ENCODE measurements at regions not wholly inside any gene's neighbourhood (a gene's known extent, or its start where the extent isn't known, plus 50 kb on each side); places are given as distances from the start of the nearest gene placed in this dataset.
A peak's percentile ranks its signal among the peaks of the same experiment; 100 is the strongest.

DNA sequence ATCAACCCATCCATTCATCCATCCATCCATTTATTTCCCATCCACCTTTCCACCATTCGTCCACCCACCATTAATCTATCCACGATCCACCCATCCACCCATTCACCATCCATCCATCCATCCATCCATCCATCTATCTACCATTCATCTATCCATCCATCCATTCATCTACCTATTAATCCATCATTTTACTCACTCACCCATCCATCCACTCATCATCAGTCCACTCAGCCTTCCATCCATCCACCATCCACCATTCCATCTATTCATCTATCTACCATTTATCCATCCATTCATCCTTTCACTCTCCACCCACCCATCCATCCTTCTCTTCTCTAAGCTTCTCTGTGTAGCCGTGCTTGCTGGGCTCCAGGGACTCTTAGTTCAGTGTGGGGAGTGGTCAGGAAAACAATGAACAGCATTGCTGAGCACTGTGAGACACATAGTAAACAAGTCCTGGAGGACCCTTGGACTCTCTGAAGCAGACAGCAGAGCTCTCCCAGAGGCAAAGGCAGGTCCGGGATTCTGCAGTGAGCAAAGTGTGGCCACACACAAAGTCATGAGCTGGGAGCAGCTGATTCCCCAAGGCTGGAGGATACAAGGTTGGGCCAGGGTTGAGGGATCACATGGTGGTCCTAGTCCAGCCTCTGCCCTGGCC is 642.2 kb downstream of the BRD1 start (continued):
- peak; percentile 56 for TF ChIP-seq HNF4A (CRISPR knock-in tag; IDR thresholded peaks at IDR 0.05)
- peak; percentile 91 for TF ChIP-seq ZNF331 (CRISPR knock-in tag; IDR thresholded peaks at IDR 0.05)

- H3K9ac ChIP-seq (ENCODE audit: insufficient read depth, low read depth, low read length): no peak overlapping the region
- CTCF ChIA-PET (ENCODE audit: low intra/inter-chr PET ratio, low total read pairs): no interaction called here
- in situ Hi-C loops (cut with HindIII; ENCODE audit: extremely low pct_ligation_motif_present, low pct_unique_long_range_greater_than_20kb): no loop called here
- no peak for ATAC-seq
- H3K79me2 ChIP-seq (ENCODE audit: insufficient read depth, low read length): no peaks in the 10 kb centered on the region
- intact Hi-C loops (cut with micrococcal nuclease; ENCODE audit: unreplicated experiment): no loop called here
- H3K27ac ChIP-seq (ENCODE audit: extremely low read length, insufficient read depth, low read length): no peak overlapping the region
- no peak for FAIRE-seq
- H3K4me3 ChIP-seq (replicated peaks in 1 of 3; ENCODE audit: insufficient read depth in 1 of 3, low read depth in 2 of 3, low read length in 3 of 3): no peak overlapping the region
- no peaks in the 10 kb centered on the region for H4K20me1 ChIP-seq (ENCODE audit: insufficient read depth, low read length)
- H3K27me3 ChIP-seq (ENCODE audit: control insufficient read depth in 1 of 2, insufficient read depth in 2 of 2, low read length in 2 of 2): peaks cover 1 to 5% of the 10 kb centered on the region in 2 experiments; a peak in 3 of 5 replicates
- DNase-seq (ENCODE audit: low spot score): no peak
- H2AFZ ChIP-seq (ENCODE audit: low read length): no peak overlapping the region
- no peaks in the 10 kb centered on the region for H3K36me3 ChIP-seq (replicated peaks in 1 of 2; ENCODE audit: control insufficient read depth in 1 of 2, insufficient read depth in 2 of 2, low read length in 2 of 2)
- POLR2A ChIA-PET: no interaction called here
- H3K4me2 ChIP-seq (ENCODE audit: low read depth, low read length): no peak overlapping the region
- BruUV-seq (replicated peaks): no TSS peak
- WGBS (ENCODE audit: low lambda C conversion rate): 54% methylated on average over 15 of the region's 15 CpGs
- peaks cover 7% of the 10 kb centered on the region; the same call in 1 of the 2 replicates for H3K9me3 ChIP-seq (ENCODE audit: low read length)
- peaks cover 21% of the 10 kb centered on the region for H3K4me1 ChIP-seq (ENCODE audit: insufficient read depth, low read length)
- TF ChIP-seq, protein P1, sequence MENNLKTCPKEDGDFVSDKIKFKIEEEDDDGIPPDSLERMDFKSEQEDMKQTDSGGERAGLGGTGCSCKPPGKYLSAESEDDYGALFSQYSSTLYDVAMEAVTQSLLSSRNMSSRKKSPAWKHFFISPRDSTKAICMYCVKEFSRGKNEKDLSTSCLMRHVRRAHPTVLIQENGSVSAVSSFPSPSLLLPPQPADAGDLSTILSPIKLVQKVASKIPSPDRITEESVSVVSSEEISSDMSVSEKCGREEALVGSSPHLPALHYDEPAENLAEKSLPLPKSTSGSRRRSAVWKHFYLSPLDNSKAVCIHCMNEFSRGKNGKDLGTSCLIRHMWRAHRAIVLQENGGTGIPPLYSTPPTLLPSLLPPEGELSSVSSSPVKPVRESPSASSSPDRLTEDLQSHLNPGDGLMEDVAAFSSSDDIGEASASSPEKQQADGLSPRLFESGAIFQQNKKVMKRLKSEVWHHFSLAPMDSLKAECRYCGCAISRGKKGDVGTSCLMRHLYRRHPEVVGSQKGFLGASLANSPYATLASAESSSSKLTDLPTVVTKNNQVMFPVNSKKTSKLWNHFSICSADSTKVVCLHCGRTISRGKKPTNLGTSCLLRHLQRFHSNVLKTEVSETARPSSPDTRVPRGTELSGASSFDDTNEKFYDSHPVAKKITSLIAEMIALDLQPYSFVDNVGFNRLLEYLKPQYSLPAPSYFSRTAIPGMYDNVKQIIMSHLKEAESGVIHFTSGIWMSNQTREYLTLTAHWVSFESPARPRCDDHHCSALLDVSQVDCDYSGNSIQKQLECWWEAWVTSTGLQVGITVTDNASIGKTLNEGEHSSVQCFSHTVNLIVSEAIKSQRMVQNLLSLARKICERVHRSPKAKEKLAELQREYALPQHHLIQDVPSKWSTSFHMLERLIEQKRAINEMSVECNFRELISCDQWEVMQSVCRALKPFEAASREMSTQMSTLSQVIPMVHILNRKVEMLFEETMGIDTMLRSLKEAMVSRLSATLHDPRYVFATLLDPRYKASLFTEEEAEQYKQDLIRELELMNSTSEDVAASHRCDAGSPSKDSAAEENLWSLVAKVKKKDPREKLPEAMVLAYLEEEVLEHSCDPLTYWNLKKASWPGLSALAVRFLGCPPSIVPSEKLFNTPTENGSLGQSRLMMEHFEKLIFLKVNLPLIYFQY (CRISPR knock-in tag; IDR thresholded peaks at IDR 0.05; ENCODE audit: borderline replicate concordance): no peak
- TF ChIP-seq MIER3 (CRISPR knock-in tag; IDR thresholded peaks at IDR 0.05; ENCODE audit: borderline replicate concordance): no peak
- TF ChIP-seq ZBTB7B (CRISPR knock-in tag; IDR thresholded peaks at IDR 0.05): no peak
- no peak for TF ChIP-seq ZNF496 (CRISPR knock-in tag; IDR thresholded peaks at IDR 0.05; ENCODE audit: insufficient replicate concordance)
- no peak for TF ChIP-seq SP4 (CRISPR knock-in tag; IDR thresholded peaks at IDR 0.05)
- no peak for TF ChIP-seq ATF6 (CRISPR knock-in tag; conservative IDR thresholded peaks at IDR 0.05)
- no peak for TF ChIP-seq ZHX2 (IDR thresholded peaks at IDR 0.05; ENCODE audit: low read depth)
- no peak for TF ChIP-seq ZHX2 (CRISPR knock-in tag; IDR thresholded peaks at IDR 0.05; ENCODE audit: borderline replicate concordance)
- no peak for TF ChIP-seq ZNF674 (CRISPR knock-in tag; IDR thresholded peaks at IDR 0.05; ENCODE audit: low read depth)
- TF ChIP-seq DNMT3B (CRISPR knock-in tag; conservative IDR thresholded peaks at IDR 0.05): no peak
Measured at GRCh38 chr22:49184736-49185135, 642.9 kb downstream of the BRD1 start.

Measured in HepG2 (cell line).